HepG2 (cell line): ENCODE measurements at regions not wholly inside any gene's neighbourhood (a gene's known extent, or its start where the extent isn't known, plus 50 kb on each side); places are given as distances from the start of the nearest gene placed in this dataset.

ENCODE experiments used
- ATAC-seq: fragments of 200-7000 bp; cut with Tn5 transposase; 3 replicates; pipeline ENCODE4 v1.9.1; 2020; ENCODE audit warnings: mild to moderate bottlenecking, moderate library complexity
- BruUV-seq: library from RNA; stranded (reverse); fragments of 400-500 nt; replicated peaks from 2 replicates; lab custom pipeline; 2021; lab: Mats Ljungman, UMichigan
- CTCF ChIA-PET: fragments of 300-600 bp; formaldehyde crosslinking; extraction: SDS; loops from one replicate; lab custom pipeline; 2021; ENCODE audit warnings: low total read pairs, inconsistent platforms, low intra/inter-chr PET ratio; lab: Yijun Ruan, JAX
- POLR2A ChIA-PET: fragments of 350-600 bp; sonication (Branson Sonifier 250); formaldehyde crosslinking; loops from one replicate; lab custom pipeline; 2020; ENCODE audit warnings: antibody characterized with exemption, inconsistent platforms; lab: Yijun Ruan, JAX
- DNase-seq: peaks from one replicate; pipeline ENCODE4 v3.0.0-alpha.2; 2015; ENCODE audit warnings: low spot score
- FAIRE-seq: peaks from 3 replicates; lab custom pipeline; 2011; peaks lifted over from hg19 to GRCh38; lab: Jason Lieb, UNC
- H2AFZ ChIP-seq: one replicate; pipeline ENCODE4 v1.6.1; 2011; ENCODE audit warnings: low read length, inconsistent platforms
- H3K27ac ChIP-seq: fragments of 300-600 bp; 3 replicates; pipeline ENCODE4 v1.8.0; 2011; ENCODE audit warnings: mixed run types, mild to moderate bottlenecking, mixed read lengths, low read length, inconsistent platforms; ENCODE audit not compliant: insufficient read depth; ENCODE audit errors: extremely low read length
- H3K27me3 ChIP-seq, 2 experiments: fragments of 200-600 bp in 1 of 2; 2 replicates in 1 of 2; 3 replicates in 1 of 2; pipeline versions ENCODE4 v1.6.0 to v1.8.0; 2011; ENCODE audit warnings: low read length in 2 of 2, mild to moderate bottlenecking in 2 of 2, moderate library complexity in 2 of 2, inconsistent platforms in 1 of 2; ENCODE audit not compliant: insufficient read depth in 2 of 2, control insufficient read depth in 1 of 2
- H3K36me3 ChIP-seq, 2 experiments: fragments of 200-600 bp in 1 of 2; replicated peaks in 1 of 2; 2 replicates in 1 of 2; 3 replicates in 1 of 2; pipeline versions ENCODE4 v1.5.1 to v1.8.0; 2011; ENCODE audit warnings: low read length in 2 of 2, inconsistent platforms in 1 of 2; ENCODE audit not compliant: insufficient read depth in 2 of 2, control insufficient read depth in 1 of 2
- H3K4me1 ChIP-seq: 2 replicates; pipeline ENCODE4 v1.5.1; 2012; ENCODE audit warnings: low read length, inconsistent platforms; ENCODE audit not compliant: insufficient read depth
- H3K4me2 ChIP-seq: 2 replicates; pipeline ENCODE4 v1.6.0; 2011; ENCODE audit warnings: low read depth, low read length, inconsistent platforms
- H3K4me3 ChIP-seq, 3 experiments: fragments of 200-600 bp in 1 of 3; sonication (generic), shearing (Covaris generic) in 1 of 3; replicated peaks in 1 of 3; 2 replicates each; pipeline ENCODE4 v1.5.1; 2011 to 2016; ENCODE audit warnings: low read length in 3 of 3, inconsistent platforms in 2 of 3, low read depth in 2 of 3, mild to moderate bottlenecking in 2 of 3, control low read depth in 1 of 3, mixed read lengths in 1 of 3; ENCODE audit not compliant: insufficient read depth in 1 of 3
- H3K79me2 ChIP-seq: one replicate; pipeline ENCODE4 v1.6.1; 2011; ENCODE audit warnings: low read length, inconsistent platforms; ENCODE audit not compliant: insufficient read depth
- H3K9ac ChIP-seq: 2 replicates; pipeline ENCODE4 v1.6.0; 2011; ENCODE audit warnings: mild to moderate bottlenecking, low read depth, low read length, inconsistent platforms; ENCODE audit not compliant: insufficient read depth
- H3K9me3 ChIP-seq: 2 replicates; pipeline ENCODE4 v1.5.1; 2012; ENCODE audit warnings: mild to moderate bottlenecking, low read length
- H4K20me1 ChIP-seq: 2 replicates; pipeline ENCODE4 v1.6.0; 2011; ENCODE audit warnings: inconsistent platforms, mild to moderate bottlenecking, low read length, moderate library complexity; ENCODE audit not compliant: insufficient read depth
- ELF1 ChIP-seq: sonication (generic); formaldehyde crosslinking; IDR thresholded peaks from 2 replicates; pipeline ENCODE4 v1.4.0; 2020; ENCODE audit warnings: missing genetic modification reagents
- KDM5A ChIP-seq: fragments of 200-600 bp; sonication (generic); IDR thresholded peaks from 2 replicates; pipeline ENCODE4 v1.7.0; 2018; ENCODE audit warnings: antibody characterized with exemption, mild to moderate bottlenecking, low read length, borderline replicate concordance
- RCOR2 ChIP-seq: IDR thresholded peaks from 2 replicates; pipeline ENCODE4 v1.6.1; 2016; ENCODE audit warnings: missing biosample characterization, missing genetic modification reagents
- USF2 ChIP-seq, 2 experiments: sonication (generic) in 1 of 2; formaldehyde crosslinking in 1 of 2; IDR thresholded peaks; 2 replicates each; pipeline versions ENCODE4 v1.5.1 to v1.6.1; 2011 to 2020; ENCODE audit warnings: borderline replicate concordance in 1 of 2, low read depth in 1 of 2, low read length in 1 of 2, mild to moderate bottlenecking in 1 of 2, missing genetic modification reagents in 1 of 2, moderate library complexity in 1 of 2
- ZNF18 ChIP-seq: sonication (generic); formaldehyde crosslinking; IDR thresholded peaks from 2 replicates; pipeline ENCODE4 v1.8.0; 2022; ENCODE audit warnings: mild to moderate bottlenecking, missing genetic modification reagents; ENCODE audit not compliant: insufficient replicate concordance
- ZNF251 ChIP-seq: sonication (generic); formaldehyde crosslinking; IDR thresholded peaks from 2 replicates; pipeline ENCODE4 v1.9.0; 2021; ENCODE audit warnings: mild to moderate bottlenecking, missing genetic modification reagents
- ZNF331 ChIP-seq: sonication (generic); formaldehyde crosslinking; IDR thresholded peaks from 2 replicates; pipeline ENCODE4 v1.4.0; 2020; ENCODE audit warnings: missing genetic modification reagents
- ZNF644 ChIP-seq: IDR thresholded peaks from 2 replicates; pipeline ENCODE4 v1.6.1; 2016; ENCODE audit warnings: low read depth
- WGBS: methylation state at CpG from one replicate; pipeline ENCODE4 v1.1.6; 2017; ENCODE audit warnings: low lambda C conversion rate; 5-methylcytosine and 5-hydroxymethylcytosine counted together
- in situ Hi-C: cut with HindIII; loops from 2 replicates; pipeline ENCODE4 v1.10.0; 2017; ENCODE audit warnings: low pct_unique_long_range_greater_than_20kb; ENCODE audit not compliant: extremely low pct_ligation_motif_present
- intact Hi-C: fragments of 100-400 bp; cut with micrococcal nuclease; formaldehyde crosslinking; loops from one replicate; pipeline ENCODE4 v1.10.0; 2022; ENCODE audit not compliant: unreplicated experiment

GRCh38 chr10:31675726-31676125, 252.9 kb downstream of the ARHGAP12 start:
- H3K36me3 ChIP-seq: no peaks in the 10 kb centered on the region
- H3K9me3 ChIP-seq: no peaks in the 10 kb centered on the region
- in situ Hi-C loops: no loop called here
- DNase-seq (no peak), ATAC-seq (no peak), FAIRE-seq (no peak)
- no TSS peak for BruUV-seq
- H2AFZ ChIP-seq: no peak overlapping the region
- H3K79me2 ChIP-seq: no peaks in the 10 kb centered on the region
- H4K20me1 ChIP-seq: no peaks in the 10 kb centered on the region
- H3K9ac ChIP-seq: no peak overlapping the region
- H3K4me2 ChIP-seq: no peak overlapping the region
- intact Hi-C loops: no loop called here
- ChIA-PET CTCF (no interaction called here), POLR2A (no interaction called here)
- no peak overlapping the region for H3K4me3 ChIP-seq
- no peak overlapping the region for H3K27ac ChIP-seq
- peaks cover 0 to 5% of the 10 kb centered on the region in 2 experiments; a peak in 2 of 5 replicates for H3K27me3 ChIP-seq
- TF ChIP-seq ELF1 (no peak), ZNF331 (CRISPR knock-in tag) (peak; percentile 84)
- no peaks in the 10 kb centered on the region for H3K4me1 ChIP-seq

GRCh38 chr10:31669357-31669756, 259.3 kb downstream of the ARHGAP12 start:
- in situ Hi-C loops (no loop called here), intact Hi-C loops (no loop called here)
- H3K4me1 ChIP-seq: no peaks in the 10 kb centered on the region
- TF ChIP-seq ZNF18 (CRISPR knock-in tag): no peak
- TF ChIP-seq USF2 (IDR thresholded peaks at IDR 0.05; ENCODE audit: low read depth, low read length): no peak
- no peak for TF ChIP-seq USF2 (CRISPR knock-in tag; IDR thresholded peaks at IDR 0.05; ENCODE audit: borderline replicate concordance)
- no peak for TF ChIP-seq ZNF251 (CRISPR knock-in tag)
- no peak for TF ChIP-seq RCOR2 (CRISPR knock-in tag)
- TF ChIP-seq KDM5A: no peak
- no peak for TF ChIP-seq ZNF644
- ChIA-PET POLR2A (no interaction called here), CTCF (no interaction called here)
- no TSS peak for BruUV-seq
- no peak overlapping the region for H3K4me2 ChIP-seq
- H2AFZ ChIP-seq: no peak overlapping the region
- 42% methylated on average over 1 of the region's 1 CpG for WGBS
- H3K4me3 ChIP-seq: no peak overlapping the region
- ATAC-seq (no peak), FAIRE-seq (no peak), DNase-seq (no peak)
- no peak overlapping the region for H3K9ac ChIP-seq
- H3K79me2 ChIP-seq: no peaks in the 10 kb centered on the region
- H3K27ac ChIP-seq: no peak overlapping the region
- H3K27me3 ChIP-seq: 0 out of 5 replicates have a peak, but pooled peaks cover 0 to 3% of the 10 kb centered on the region in 2 experiments
- no peaks in the 10 kb centered on the region for H4K20me1 ChIP-seq
- H3K9me3 ChIP-seq: no peaks in the 10 kb centered on the region
- no peaks in the 10 kb centered on the region for H3K36me3 ChIP-seq
